HEK293T (cell line): ENCODE measurements at regions not wholly inside any gene's neighbourhood (a gene's known extent, or its start where the extent isn't known, plus 50 kb on each side); places are given as distances from the start of the nearest gene placed in this dataset.

ENCODE experiments used
- CTCF ChIA-PET: fragments of 350-600 bp; formaldehyde crosslinking; extraction: SDS; loops from one replicate; lab custom pipeline; 2021; ENCODE audit warnings: antibody characterized with exemption, inconsistent platforms; lab: Yijun Ruan, JAX
- POLR2A ChIA-PET: fragments of 350-600 bp; formaldehyde crosslinking; extraction: SDS; loops from one replicate; lab custom pipeline; 2020; ENCODE audit warnings: antibody characterized with exemption, inconsistent platforms; lab: Yijun Ruan, JAX
- DNase-seq: peaks from one replicate; pipeline ENCODE4 v3.0.0; 2012; ENCODE audit warnings: mixed read lengths; ENCODE audit errors: extremely low spot score
- ARNT ChIP-seq: fragments of 450-650 bp; IDR thresholded peaks from 2 replicates; pipeline ENCODE4 v1.6.1; 2017; ENCODE audit warnings: mild to moderate bottlenecking
- BHLHE40 ChIP-seq: fragments of 450-650 bp; IDR thresholded peaks from 2 replicates; pipeline ENCODE4 v1.6.1; 2016; ENCODE audit warnings: mild to moderate bottlenecking, moderate library complexity, borderline replicate concordance
- CTBP1 ChIP-seq: fragments of 450-650 bp; IDR thresholded peaks from 2 replicates; pipeline ENCODE4 v1.6.1; 2016; ENCODE audit warnings: borderline replicate concordance
- ELF4 ChIP-seq: fragments of 450-650 bp; IDR thresholded peaks from 2 replicates; pipeline ENCODE4 v1.6.1; 2017; ENCODE audit warnings: antibody characterized with exemption
- FOXA1 ChIP-seq: fragments of 450-650 bp; IDR thresholded peaks from 2 replicates; pipeline ENCODE4 v1.6.1; 2016; ENCODE audit warnings: mild to moderate bottlenecking
- FOXK2 ChIP-seq: fragments of 450-650 bp; IDR thresholded peaks from 2 replicates; pipeline ENCODE4 v1.6.1; 2016; ENCODE audit warnings: mild to moderate bottlenecking
- FOXM1 ChIP-seq: fragments of 450-650 bp; IDR thresholded peaks from 2 replicates; pipeline ENCODE4 v1.6.1; 2017; ENCODE audit warnings: mild to moderate bottlenecking, borderline replicate concordance
- HDGF ChIP-seq: fragments of 450-650 bp; IDR thresholded peaks from 2 replicates; pipeline ENCODE4 v1.6.1; 2017; ENCODE audit warnings: antibody characterized with exemption, borderline replicate concordance
- L3MBTL2 ChIP-seq: fragments of 450-650 bp; conservative IDR thresholded peaks from 2 replicates; pipeline ENCODE4 v1.6.1; 2016; ENCODE audit warnings: mild to moderate bottlenecking
- LEF1 ChIP-seq: fragments of 450-650 bp; IDR thresholded peaks from 2 replicates; pipeline ENCODE4 v1.6.1; 2017; ENCODE audit warnings: mild to moderate bottlenecking, borderline replicate concordance
- NFRKB ChIP-seq: fragments of 450-650 bp; IDR thresholded peaks from 2 replicates; pipeline ENCODE4 v1.6.1; 2016; ENCODE audit warnings: mild to moderate bottlenecking, moderate library complexity
- PKNOX1 ChIP-seq: fragments of 450-650 bp; IDR thresholded peaks from 2 replicates; pipeline ENCODE4 v1.6.1; 2016
- SP1 ChIP-seq: fragments of 450-650 bp; IDR thresholded peaks from 2 replicates; pipeline ENCODE4 v1.6.1; 2017
- SUZ12 ChIP-seq: fragments of 450-650 bp; IDR thresholded peaks from 2 replicates; pipeline ENCODE4 v1.6.1; 2016; ENCODE audit warnings: mild to moderate bottlenecking
- TARDBP ChIP-seq: fragments of 450-650 bp; IDR thresholded peaks from 2 replicates; pipeline ENCODE4 v1.6.1; 2016
- ZNF384 ChIP-seq: fragments of 450-650 bp; IDR thresholded peaks from 2 replicates; pipeline ENCODE4 v1.6.1; 2016

GRCh38 chr3:99509224-99509623 is 129.2 kb upstream of the COL8A1 start:
- no peak for DNase-seq
- POLR2A ChIA-PET: no interaction called here
- CTCF ChIA-PET: no interaction called here
- TF ChIP-seq TARDBP (no peak), SUZ12 (no peak), ELF4 (no peak), ZNF384 (no peak), FOXA1 (no peak), ARNT (no peak), FOXK2 (no peak), SP1 (no peak), FOXM1 (no peak), L3MBTL2 (no peak), NFRKB (no peak), LEF1 (no peak), CTBP1 (no peak), HDGF (no peak), PKNOX1 (no peak), BHLHE40 (no peak)

GRCh38 chr3:99508191-99508590 is 130.2 kb upstream of the COL8A1 start:
- TF ChIP-seq BHLHE40 (no peak), ARNT (no peak), PKNOX1 (no peak), SUZ12 (no peak), FOXA1 (no peak), L3MBTL2 (no peak), TARDBP (no peak), LEF1 (no peak), SP1 (no peak), FOXM1 (no peak), HDGF (no peak), CTBP1 (no peak), ELF4 (no peak), FOXK2 (no peak), ZNF384 (no peak), NFRKB (no peak)
- CTCF ChIA-PET: interaction anchor here (0.5 kb wide), 1 partner anchor 22 kb away, joined by 3 read pairs; no protein-coding TSS in a partner anchor

GRCh38 chr3:99505646-99506269 is 132.6 kb upstream of the COL8A1 start:
- TF ChIP-seq L3MBTL2 (no peak), LEF1 (no peak), NFRKB (no peak), ARNT (no peak), HDGF (no peak), ZNF384 (no peak), ELF4 (no peak), FOXA1 (no peak), TARDBP (no peak), CTBP1 (no peak), FOXK2 (no peak), PKNOX1 (no peak), SP1 (no peak)
- DNase-seq: no peak
- POLR2A ChIA-PET: no interaction called here
- CTCF ChIA-PET: no interaction called here

More at GRCh38 chr3:99508191-99508590, 130.2 kb upstream of the COL8A1 start:
- no peak for DNase-seq
- POLR2A ChIA-PET: no interaction called here

GRCh38 chr3:99505200-99505599 is 133.2 kb upstream of the COL8A1 start:
- POLR2A ChIA-PET: no interaction called here
- DNase-seq: no peak
- CTCF ChIA-PET: no interaction called here
- TF ChIP-seq FOXA1: no peak

GRCh38 chr3:99504258-99504657 is 134.1 kb upstream of the COL8A1 start:
- POLR2A ChIA-PET: no interaction called here
- no peak for DNase-seq
- no peak for TF ChIP-seq FOXA1
- TF ChIP-seq FOXK2: no peak
- no peak for TF ChIP-seq ELF4
- CTCF ChIA-PET: no interaction called here

GRCh38 chr3:99503350-99503749 is 135.0 kb upstream of the COL8A1 start:
- TF ChIP-seq FOXM1 (no peak), BHLHE40 (no peak), HDGF (no peak), ARNT (no peak), L3MBTL2 (no peak), FOXA1 (no peak)
- ChIA-PET CTCF (no interaction called here), POLR2A (no interaction called here)
- DNase-seq: no peak

- CTCF ChIA-PET: no interaction called here
- TF ChIP-seq HDGF: no peak
- TF ChIP-seq ZNF384: no peak
Observed at GRCh38 chr3:99502871-99503270, 135.5 kb upstream of the COL8A1 start.

More at GRCh38 chr3:99502871-99503270, 135.5 kb upstream of the COL8A1 start:
- POLR2A ChIA-PET: no interaction called here
- no peak for DNase-seq
